ENCODE measurements at regions not wholly inside any gene's neighbourhood (a gene's known extent, or its start where the extent isn't known, plus 50 kb on each side); places are given as distances from the start of the nearest gene placed in this dataset.

- TF ChIP-seq EZH2 (IDR thresholded peaks at IDR 0.05; ENCODE audit: low read length, missing control alignments) (no peak), CTCF (conservative IDR thresholded peaks at IDR 0.05 in 1 of 2, IDR thresholded peaks at IDR 0.05 in 1 of 2; ENCODE audit: low read depth in 1 of 2, low read length in 2 of 2) (no peak)
These were observed 298.7 kb upstream of the NRG3 start for GRCh38 chr10:81576336-81576735.

Data from fibroblast of lung (primary cell).